ENCODE measurements at regions not wholly inside any gene's neighbourhood (a gene's known extent, or its start where the extent isn't known, plus 50 kb on each side); places are given as distances from the start of the nearest gene placed in this dataset.

GRCh38 chr4:43238585-43238984 lies 346.1 kb downstream of the GRXCR1 start:
- no peak for TF ChIP-seq CHD4 (IDR thresholded peaks at IDR 0.05)
- no peak for TF ChIP-seq NRF1 (conservative IDR thresholded peaks at IDR 0.05; ENCODE audit: low read depth, low read length)
- no peak for TF ChIP-seq JUNB (IDR thresholded peaks at IDR 0.05)
- TF ChIP-seq, protein P1, sequence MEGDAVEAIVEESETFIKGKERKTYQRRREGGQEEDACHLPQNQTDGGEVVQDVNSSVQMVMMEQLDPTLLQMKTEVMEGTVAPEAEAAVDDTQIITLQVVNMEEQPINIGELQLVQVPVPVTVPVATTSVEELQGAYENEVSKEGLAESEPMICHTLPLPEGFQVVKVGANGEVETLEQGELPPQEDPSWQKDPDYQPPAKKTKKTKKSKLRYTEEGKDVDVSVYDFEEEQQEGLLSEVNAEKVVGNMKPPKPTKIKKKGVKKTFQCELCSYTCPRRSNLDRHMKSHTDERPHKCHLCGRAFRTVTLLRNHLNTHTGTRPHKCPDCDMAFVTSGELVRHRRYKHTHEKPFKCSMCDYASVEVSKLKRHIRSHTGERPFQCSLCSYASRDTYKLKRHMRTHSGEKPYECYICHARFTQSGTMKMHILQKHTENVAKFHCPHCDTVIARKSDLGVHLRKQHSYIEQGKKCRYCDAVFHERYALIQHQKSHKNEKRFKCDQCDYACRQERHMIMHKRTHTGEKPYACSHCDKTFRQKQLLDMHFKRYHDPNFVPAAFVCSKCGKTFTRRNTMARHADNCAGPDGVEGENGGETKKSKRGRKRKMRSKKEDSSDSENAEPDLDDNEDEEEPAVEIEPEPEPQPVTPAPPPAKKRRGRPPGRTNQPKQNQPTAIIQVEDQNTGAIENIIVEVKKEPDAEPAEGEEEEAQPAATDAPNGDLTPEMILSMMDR (IDR thresholded peaks at IDR 0.05 in 2 of 3, conservative IDR thresholded peaks at IDR 0.05 in 1 of 3; ENCODE audit: control insufficient read depth in 2 of 3, extremely low read depth in 1 of 3, insufficient read depth in 1 of 3, low read depth in 3 of 3, low read length in 3 of 3), result no peak
- TF ChIP-seq ZBTB11 (CRISPR knock-in tag; IDR thresholded peaks at IDR 0.05), result no peak
- TF ChIP-seq, protein P2, sequence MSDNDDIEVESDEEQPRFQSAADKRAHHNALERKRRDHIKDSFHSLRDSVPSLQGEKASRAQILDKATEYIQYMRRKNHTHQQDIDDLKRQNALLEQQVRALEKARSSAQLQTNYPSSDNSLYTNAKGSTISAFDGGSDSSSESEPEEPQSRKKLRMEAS (IDR thresholded peaks at IDR 0.05; ENCODE audit: low read depth, low read length), result no peak
- TF ChIP-seq RFX5 (IDR thresholded peaks at IDR 0.05; ENCODE audit: low read depth, low read length), result no peak
- TF ChIP-seq POLR2AphosphoS5 (IDR thresholded peaks at IDR 0.05; ENCODE audit: low read length), result no peak
- TF ChIP-seq NKRF (conservative IDR thresholded peaks at IDR 0.05), result no peak

Data from GM12878 (cell line).